AG10803 (cell line): ENCODE measurements at regions not wholly inside any gene's neighbourhood (a gene's known extent, or its start where the extent isn't known, plus 50 kb on each side); places are given as distances from the start of the nearest gene placed in this dataset.

Source experiments
- DNase-seq: peaks from one replicate; pipeline ENCODE4 v3.0.0; 2010; ENCODE audit warnings: low read depth
- H3K4me3 ChIP-seq: 2 replicates; pipeline ENCODE4 v1.5.1; 2011; ENCODE audit warnings: mild to moderate bottlenecking, low read length, control low read depth
- TF ChIP-seq, protein P1 (sequence below): conservative IDR thresholded peaks from 2 replicates; pipeline ENCODE4 v1.5.1; 2011; ENCODE audit warnings: mild to moderate bottlenecking, low read length, control low read depth, inconsistent platforms

GRCh38 chr10:65762311-65762710 is 1163.5 kb upstream of the LRRTM3 start:
- no peak for DNase-seq
- TF ChIP-seq, protein P1, sequence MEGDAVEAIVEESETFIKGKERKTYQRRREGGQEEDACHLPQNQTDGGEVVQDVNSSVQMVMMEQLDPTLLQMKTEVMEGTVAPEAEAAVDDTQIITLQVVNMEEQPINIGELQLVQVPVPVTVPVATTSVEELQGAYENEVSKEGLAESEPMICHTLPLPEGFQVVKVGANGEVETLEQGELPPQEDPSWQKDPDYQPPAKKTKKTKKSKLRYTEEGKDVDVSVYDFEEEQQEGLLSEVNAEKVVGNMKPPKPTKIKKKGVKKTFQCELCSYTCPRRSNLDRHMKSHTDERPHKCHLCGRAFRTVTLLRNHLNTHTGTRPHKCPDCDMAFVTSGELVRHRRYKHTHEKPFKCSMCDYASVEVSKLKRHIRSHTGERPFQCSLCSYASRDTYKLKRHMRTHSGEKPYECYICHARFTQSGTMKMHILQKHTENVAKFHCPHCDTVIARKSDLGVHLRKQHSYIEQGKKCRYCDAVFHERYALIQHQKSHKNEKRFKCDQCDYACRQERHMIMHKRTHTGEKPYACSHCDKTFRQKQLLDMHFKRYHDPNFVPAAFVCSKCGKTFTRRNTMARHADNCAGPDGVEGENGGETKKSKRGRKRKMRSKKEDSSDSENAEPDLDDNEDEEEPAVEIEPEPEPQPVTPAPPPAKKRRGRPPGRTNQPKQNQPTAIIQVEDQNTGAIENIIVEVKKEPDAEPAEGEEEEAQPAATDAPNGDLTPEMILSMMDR: no peak
- H3K4me3 ChIP-seq: no peak overlapping the region

- no peak for DNase-seq
- TF ChIP-seq, protein P1: no peak
- H3K4me3 ChIP-seq: no peak overlapping the region
Observed at GRCh38 chr10:65765006-65765541, 1160.8 kb upstream of the LRRTM3 start.

- no peak overlapping the region for H3K4me3 ChIP-seq
- TF ChIP-seq, protein P1: no peak
- DNase-seq: peak; percentile 2
Observed at GRCh38 chr10:65769828-65770227, 1156.0 kb upstream of the LRRTM3 start.

DNA sequence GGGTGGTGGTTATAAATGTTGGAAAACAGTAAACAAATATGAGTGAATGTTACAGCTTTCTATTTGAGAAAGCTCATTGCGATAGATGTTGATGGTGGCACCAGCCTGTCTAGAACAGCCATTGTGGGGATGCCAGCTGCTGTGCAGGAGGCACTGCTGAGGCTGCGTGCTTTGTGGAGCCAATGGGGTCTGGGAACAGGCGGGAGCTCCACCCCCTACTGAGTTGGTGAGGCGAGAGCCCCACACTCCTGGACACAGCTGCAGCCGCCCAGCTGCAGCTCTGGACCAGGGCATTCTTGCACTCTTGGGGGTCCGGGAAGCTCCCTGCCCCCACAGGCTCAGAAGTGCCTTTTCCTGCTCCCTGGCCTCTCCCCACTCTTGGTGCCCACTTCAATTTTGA is 1147.1 kb upstream of the LRRTM3 start:
- TF ChIP-seq, protein P1: no peak
- H3K4me3 ChIP-seq: no peak overlapping the region
- DNase-seq: no peak

DNA sequence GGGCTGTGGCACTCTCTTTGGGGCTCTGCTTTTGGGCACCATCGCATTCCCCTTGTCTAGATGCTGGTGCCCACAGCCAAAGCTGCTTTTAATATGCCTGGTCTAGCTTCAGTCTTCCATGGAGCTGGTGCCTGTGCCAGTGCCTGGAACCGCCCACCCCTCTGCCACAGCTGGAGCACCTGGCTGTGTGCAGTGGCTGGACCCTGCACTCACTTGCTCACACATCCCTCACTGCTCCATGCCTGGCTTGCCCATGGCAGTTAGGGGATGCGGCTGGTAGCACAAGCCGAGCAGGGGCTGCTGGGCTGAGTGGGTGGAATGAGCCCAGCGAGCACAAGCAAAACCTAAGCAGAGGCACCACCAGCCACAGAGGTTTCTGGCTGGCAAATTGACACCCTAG is 1145.9 kb upstream of the LRRTM3 start:
- no peak for DNase-seq
- no peak overlapping the region for H3K4me3 ChIP-seq
- TF ChIP-seq, protein P1: no peak

GRCh38 chr10:65786279-65786678 is 1139.6 kb upstream of the LRRTM3 start:
- no peak for DNase-seq
- TF ChIP-seq, protein P1: no peak
- no peak overlapping the region for H3K4me3 ChIP-seq

DNA sequence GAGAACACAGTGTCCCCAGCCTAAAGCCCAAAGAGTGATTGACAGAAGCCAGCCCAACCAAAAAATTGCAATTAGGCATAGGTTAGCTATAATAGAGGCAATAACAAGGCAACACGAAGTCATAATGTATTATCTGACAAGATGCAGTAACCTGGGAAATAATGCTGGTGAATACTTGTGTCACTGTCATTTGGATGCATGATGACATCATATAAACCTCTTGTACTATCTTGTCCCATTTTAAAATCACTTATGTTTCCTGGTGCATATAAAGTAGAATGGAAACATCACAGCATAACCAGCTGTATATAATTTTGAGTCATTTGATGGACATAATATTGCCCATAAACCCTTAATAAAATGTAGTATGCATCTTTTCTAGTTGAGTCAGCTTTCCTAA is 1138.3 kb upstream of the LRRTM3 start:
- H3K4me3 ChIP-seq: no peak overlapping the region
- TF ChIP-seq, protein P1: no peak
- no peak for DNase-seq
